ENCODE measurements at regions not wholly inside any gene's neighbourhood (a gene's known extent, or its start where the extent isn't known, plus 50 kb on each side); places are given as distances from the start of the nearest gene placed in this dataset.

DNA sequence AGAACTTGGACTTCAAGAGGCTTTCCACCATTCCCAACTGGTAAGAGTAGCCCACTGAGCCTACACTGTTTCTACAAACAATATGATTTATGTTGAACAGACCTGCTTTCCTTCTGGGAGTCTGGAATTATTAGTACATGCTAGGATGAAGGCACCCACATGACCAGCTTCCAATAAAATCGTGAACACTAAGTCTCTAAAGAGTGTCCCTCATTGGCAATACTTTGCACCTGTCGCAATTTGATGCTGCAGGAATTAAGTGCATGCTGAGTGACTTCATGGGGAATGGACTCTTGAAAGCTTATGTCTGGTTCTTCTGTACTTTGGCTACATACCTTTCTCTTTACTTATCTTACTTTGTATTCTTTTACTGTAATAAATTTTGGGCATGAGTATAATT lies 305.2 kb upstream of the GHITM start:
- TF ChIP-seq, protein P1, sequence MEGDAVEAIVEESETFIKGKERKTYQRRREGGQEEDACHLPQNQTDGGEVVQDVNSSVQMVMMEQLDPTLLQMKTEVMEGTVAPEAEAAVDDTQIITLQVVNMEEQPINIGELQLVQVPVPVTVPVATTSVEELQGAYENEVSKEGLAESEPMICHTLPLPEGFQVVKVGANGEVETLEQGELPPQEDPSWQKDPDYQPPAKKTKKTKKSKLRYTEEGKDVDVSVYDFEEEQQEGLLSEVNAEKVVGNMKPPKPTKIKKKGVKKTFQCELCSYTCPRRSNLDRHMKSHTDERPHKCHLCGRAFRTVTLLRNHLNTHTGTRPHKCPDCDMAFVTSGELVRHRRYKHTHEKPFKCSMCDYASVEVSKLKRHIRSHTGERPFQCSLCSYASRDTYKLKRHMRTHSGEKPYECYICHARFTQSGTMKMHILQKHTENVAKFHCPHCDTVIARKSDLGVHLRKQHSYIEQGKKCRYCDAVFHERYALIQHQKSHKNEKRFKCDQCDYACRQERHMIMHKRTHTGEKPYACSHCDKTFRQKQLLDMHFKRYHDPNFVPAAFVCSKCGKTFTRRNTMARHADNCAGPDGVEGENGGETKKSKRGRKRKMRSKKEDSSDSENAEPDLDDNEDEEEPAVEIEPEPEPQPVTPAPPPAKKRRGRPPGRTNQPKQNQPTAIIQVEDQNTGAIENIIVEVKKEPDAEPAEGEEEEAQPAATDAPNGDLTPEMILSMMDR (IDR thresholded peaks at IDR 0.05), result no peak
- TF ChIP-seq POLR2A (IDR thresholded peaks at IDR 0.05), result no peak
